HFFc6 (cell line): ENCODE measurements at regions not wholly inside any gene's neighbourhood (a gene's known extent, or its start where the extent isn't known, plus 50 kb on each side); places are given as distances from the start of the nearest gene placed in this dataset.
A peak's percentile ranks its signal among the peaks of the same experiment; 100 is the strongest.

ENCODE experiments used
- DNase-seq: peaks from one replicate; pipeline ENCODE4 v3.0.0-alpha.2; 2018
- H3K27ac Mint-ChIP-seq: 2 replicates; pipeline ENCODE4 v1.8.0; 2020; ENCODE audit warnings: mild to moderate bottlenecking, mixed read lengths
- H3K27me3 Mint-ChIP-seq: 2 replicates; pipeline ENCODE4 v1.8.0; 2021; ENCODE audit warnings: mild to moderate bottlenecking, moderate library complexity, mixed read lengths; ENCODE audit not compliant: insufficient read depth
- H3K36me3 Mint-ChIP-seq: 2 replicates; pipeline ENCODE4 v1.8.0; 2021; ENCODE audit warnings: low read depth, mixed read lengths
- H3K4me1 Mint-ChIP-seq: 2 replicates; pipeline ENCODE4 v1.8.0; 2020; ENCODE audit warnings: low read depth, mixed read lengths
- H3K4me3 Mint-ChIP-seq: 2 replicates; pipeline ENCODE4 v1.8.0; 2020; ENCODE audit warnings: mild to moderate bottlenecking, moderate library complexity, mixed read lengths
- H3K9me3 Mint-ChIP-seq: 2 replicates; pipeline ENCODE4 v1.8.0; 2020; ENCODE audit warnings: mild to moderate bottlenecking, mixed read lengths
- CTCF ChIP-seq: fragments of 200-600 bp; sonication (generic); IDR thresholded peaks from 2 replicates; pipeline ENCODE4 v1.5.0; 2021; ENCODE audit warnings: antibody characterized with exemption, mild to moderate bottlenecking

GRCh38 chr3:162956711-162957110, 1460.1 kb downstream of the OTOL1 start:
- Mint-ChIP-seq H3K4me3 (no peak overlapping the region), H3K36me3 (no peaks in the 10 kb centered on the region), H3K27ac (no peak overlapping the region), H3K27me3 (peaks cover 2% of the 10 kb centered on the region; the same call in 1 of the 2 replicates), H3K9me3 (0 out of 2 replicates have a peak, but pooled peaks cover 3% of the 10 kb centered on the region), H3K4me1 (peaks cover 18% of the 10 kb centered on the region; the same call in 1 of the 2 replicates)
- DNase-seq: no peak
- TF ChIP-seq CTCF: no peak

- no peak for TF ChIP-seq CTCF
- DNase-seq: no peak
- peaks cover 10% of the 10 kb centered on the region; the same call in 1 of the 2 replicates for H3K9me3 Mint-ChIP-seq
- H3K36me3 Mint-ChIP-seq: no peaks in the 10 kb centered on the region
- H3K27ac Mint-ChIP-seq: no peak overlapping the region
- H3K4me3 Mint-ChIP-seq: no peak overlapping the region
- peaks cover 18% of the 10 kb centered on the region; the same call in 1 of the 2 replicates for H3K4me1 Mint-ChIP-seq
- H3K27me3 Mint-ChIP-seq: peaks cover 2% of the 10 kb centered on the region
Observed at GRCh38 chr3:162960269-162960668, 1463.7 kb downstream of the OTOL1 start.

- Mint-ChIP-seq H3K27me3 (no peaks in the 10 kb centered on the region), H3K9me3 (peaks cover 32% of the 10 kb centered on the region), H3K36me3 (peaks cover 11% of the 10 kb centered on the region), H3K4me3 (no peak overlapping the region), H3K27ac (no peak overlapping the region), H3K4me1 (peaks cover 8% of the 10 kb centered on the region; the same call in 1 of the 2 replicates)
- no peak for DNase-seq
- TF ChIP-seq CTCF: no peak
Observed at GRCh38 chr3:162970292-162970691, 1473.7 kb downstream of the OTOL1 start.

- no peak for DNase-seq
- Mint-ChIP-seq H3K4me3 (no peak overlapping the region), H3K36me3 (peaks cover 2% of the 10 kb centered on the region), H3K27me3 (no peaks in the 10 kb centered on the region), H3K9me3 (peaks cover 23% of the 10 kb centered on the region), H3K27ac (no peak overlapping the region), H3K4me1 (peaks cover 8% of the 10 kb centered on the region; the same call in 1 of the 2 replicates)
- TF ChIP-seq CTCF: no peak
Observed at GRCh38 chr3:162971715-162972114, 1475.1 kb downstream of the OTOL1 start.

- DNase-seq: no peak
- Mint-ChIP-seq H3K9me3 (peaks cover 7% of the 10 kb centered on the region), H3K4me1 (peaks cover 8% of the 10 kb centered on the region; the same call in 1 of the 2 replicates), H3K27me3 (no peaks in the 10 kb centered on the region), H3K36me3 (no peaks in the 10 kb centered on the region; the same call in 1 of the 2 replicates), H3K27ac (peak overlapping the region; percentile 27; the same call in 1 of the 2 replicates), H3K4me3 (peak overlapping the region; percentile 80)
- no peak for TF ChIP-seq CTCF
Observed at GRCh38 chr3:162973428-162973917, 1476.9 kb downstream of the OTOL1 start.
